D721Med (cell line): ENCODE measurements at regions not wholly inside any gene's neighbourhood (a gene's known extent, or its start where the extent isn't known, plus 50 kb on each side); places are given as distances from the start of the nearest gene placed in this dataset.

Experiments
- DNase-seq: peaks from one replicate; pipeline ENCODE4 v3.0.0; 2011; ENCODE audit warnings: low spot score; ENCODE audit not compliant: insufficient read length
- FAIRE-seq: peaks from 2 replicates; lab custom pipeline; 2011; peaks lifted over from hg19 to GRCh38; lab: Jason Lieb, UNC
- TF ChIP-seq, protein P1 (sequence below): IDR thresholded peaks from 2 replicates; pipeline ENCODE4 v1.5.1; 2012; ENCODE audit warnings: mild to moderate bottlenecking, control low read depth; ENCODE audit not compliant: insufficient read depth; ENCODE audit errors: missing control alignments

DNA sequence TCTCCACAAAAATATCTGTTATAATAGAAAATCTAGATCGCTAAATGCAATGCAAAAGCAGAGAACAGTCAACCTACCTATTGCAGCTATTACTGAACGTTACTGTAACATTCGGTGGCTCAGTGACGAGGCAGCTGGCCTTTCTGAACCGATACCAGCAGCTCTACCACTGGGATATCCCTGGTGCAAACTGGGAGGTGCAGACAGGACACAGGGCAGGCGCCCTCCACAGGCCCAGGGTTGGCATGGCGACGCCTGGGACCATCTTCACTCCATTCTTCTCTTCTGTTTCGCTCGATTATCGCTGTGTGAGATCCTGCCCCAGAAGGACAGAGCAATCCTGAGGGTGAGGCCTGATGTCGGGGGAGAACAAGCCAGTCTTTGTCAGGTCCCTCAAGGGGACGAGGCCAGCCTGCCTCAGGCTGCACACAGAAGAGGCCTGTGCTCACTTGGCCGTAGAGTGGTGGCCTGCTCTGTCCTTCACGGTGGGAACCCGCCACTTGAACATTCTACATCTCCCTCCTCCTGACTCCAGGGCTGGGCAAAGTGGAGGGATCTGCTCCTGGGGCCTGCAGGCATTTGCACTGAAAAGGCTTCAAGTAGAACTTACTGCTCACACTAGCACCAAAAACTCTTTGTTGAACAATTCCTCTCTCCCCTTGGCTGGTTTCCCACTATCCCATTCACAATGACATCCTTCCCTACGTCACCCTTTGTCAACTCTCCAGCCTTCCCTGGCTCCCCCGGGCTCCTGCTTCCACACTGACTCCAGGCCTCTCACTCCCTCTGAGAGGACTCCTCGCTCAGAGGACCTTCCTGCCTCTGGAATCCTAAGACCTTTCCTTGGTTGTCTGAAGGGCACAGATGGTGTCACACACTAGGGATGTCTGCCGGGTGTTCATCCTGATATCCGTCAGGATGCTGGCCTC, 49.7 kb downstream of the CYRIA start:
- no peak for FAIRE-seq
- TF ChIP-seq, protein P1, sequence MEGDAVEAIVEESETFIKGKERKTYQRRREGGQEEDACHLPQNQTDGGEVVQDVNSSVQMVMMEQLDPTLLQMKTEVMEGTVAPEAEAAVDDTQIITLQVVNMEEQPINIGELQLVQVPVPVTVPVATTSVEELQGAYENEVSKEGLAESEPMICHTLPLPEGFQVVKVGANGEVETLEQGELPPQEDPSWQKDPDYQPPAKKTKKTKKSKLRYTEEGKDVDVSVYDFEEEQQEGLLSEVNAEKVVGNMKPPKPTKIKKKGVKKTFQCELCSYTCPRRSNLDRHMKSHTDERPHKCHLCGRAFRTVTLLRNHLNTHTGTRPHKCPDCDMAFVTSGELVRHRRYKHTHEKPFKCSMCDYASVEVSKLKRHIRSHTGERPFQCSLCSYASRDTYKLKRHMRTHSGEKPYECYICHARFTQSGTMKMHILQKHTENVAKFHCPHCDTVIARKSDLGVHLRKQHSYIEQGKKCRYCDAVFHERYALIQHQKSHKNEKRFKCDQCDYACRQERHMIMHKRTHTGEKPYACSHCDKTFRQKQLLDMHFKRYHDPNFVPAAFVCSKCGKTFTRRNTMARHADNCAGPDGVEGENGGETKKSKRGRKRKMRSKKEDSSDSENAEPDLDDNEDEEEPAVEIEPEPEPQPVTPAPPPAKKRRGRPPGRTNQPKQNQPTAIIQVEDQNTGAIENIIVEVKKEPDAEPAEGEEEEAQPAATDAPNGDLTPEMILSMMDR = no peak
- no peak for DNase-seq

DNA sequence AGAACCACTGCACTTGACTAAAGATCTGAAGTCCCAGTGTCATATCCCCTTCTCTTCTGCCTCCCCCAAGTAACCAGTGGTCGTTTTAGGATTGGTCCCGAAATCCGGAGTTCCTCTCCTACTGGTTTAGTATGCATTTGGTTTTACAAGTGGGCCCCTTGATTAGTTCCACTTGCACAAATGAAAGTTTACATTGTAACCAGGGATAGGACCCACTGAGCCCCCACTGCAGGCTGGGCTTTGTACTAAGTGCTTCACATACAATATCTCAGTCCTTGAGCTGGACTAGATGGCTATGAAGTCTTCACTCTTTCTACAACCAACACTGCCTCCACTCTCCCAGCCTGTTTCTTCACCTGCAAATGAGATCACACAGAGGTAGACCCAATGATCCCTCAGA, 50.4 kb downstream of the CYRIA start:
- TF ChIP-seq, protein P1 = no peak
- DNase-seq (no peak), FAIRE-seq (no peak)

DNA sequence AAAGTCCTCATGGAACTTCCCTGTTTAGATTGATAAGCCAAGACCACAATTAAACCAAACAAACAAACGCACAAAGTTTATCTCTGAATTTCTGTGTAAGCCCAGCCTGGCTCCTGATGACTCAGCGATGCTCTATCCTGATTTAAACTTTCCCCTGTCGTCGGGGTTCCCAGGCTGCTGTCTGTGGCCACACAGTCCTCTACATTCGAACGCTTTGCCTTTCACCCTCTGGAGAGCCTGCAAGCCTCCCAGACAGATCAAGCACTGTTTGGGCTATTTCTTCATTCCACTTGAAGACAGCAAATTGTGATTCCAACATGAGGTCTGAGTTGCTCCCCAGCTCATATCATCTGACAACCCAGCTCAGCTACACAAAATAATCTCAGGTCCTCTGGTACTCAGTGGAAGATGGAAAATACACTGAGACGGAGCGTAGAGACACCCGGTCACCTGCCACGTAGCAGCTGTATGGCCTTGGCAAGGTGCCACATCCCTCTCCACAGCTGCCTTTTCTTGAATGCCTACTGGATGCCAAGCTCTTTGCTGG, 51.2 kb downstream of the CYRIA start:
- TF ChIP-seq, protein P1 = no peak
- FAIRE-seq = no peak

DNA sequence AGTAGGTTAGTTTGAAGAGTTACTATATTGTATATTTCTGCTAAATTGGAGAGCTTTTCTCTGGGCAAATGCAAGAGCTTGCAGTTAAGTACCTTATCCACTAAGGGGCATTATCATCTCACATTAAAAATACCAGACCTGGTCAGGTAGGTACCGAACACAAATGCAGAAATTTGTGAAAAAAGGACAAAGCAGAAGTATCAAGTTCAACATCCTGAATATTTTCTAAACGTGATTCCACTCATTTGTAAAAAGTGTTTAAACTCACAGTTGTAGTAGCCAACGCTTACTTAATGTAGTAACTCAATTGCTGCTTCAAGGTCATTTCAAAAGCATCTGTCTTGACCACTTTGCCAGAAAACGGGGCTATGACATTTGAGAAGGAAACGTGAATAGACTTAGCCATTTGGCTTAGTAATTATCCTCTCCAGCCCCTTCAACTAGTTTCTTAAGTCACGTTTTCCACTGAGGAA, 52.1 kb downstream of the CYRIA start:
- FAIRE-seq (peak; percentile 16), DNase-seq (no peak)
- TF ChIP-seq, protein P1 = peak; percentile 48

More for the DNA sequence above, 51.2 kb downstream of the CYRIA start:
- DNase-seq = no peak

DNA sequence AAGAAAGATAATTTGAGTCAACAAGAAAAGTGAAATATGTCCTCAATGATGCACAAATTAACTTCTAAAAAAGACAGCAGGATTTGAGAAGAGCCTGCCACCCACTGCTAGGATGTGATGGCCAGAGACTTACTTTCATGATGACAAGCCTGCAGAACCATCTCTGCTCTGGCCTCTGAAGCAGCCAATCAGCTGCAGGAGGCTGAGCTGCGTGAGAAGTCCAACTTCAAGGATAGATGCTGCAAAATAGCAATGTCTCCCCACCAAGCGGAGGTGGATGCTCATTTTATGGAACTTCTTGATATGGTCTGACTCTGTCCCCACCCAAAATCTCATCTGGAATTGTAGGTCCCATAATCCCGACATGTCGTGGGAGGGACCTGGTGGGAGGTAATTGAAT, 53.1 kb downstream of the CYRIA start:
- no peak for DNase-seq
- no peak for FAIRE-seq
- TF ChIP-seq, protein P1 = no peak

DNA sequence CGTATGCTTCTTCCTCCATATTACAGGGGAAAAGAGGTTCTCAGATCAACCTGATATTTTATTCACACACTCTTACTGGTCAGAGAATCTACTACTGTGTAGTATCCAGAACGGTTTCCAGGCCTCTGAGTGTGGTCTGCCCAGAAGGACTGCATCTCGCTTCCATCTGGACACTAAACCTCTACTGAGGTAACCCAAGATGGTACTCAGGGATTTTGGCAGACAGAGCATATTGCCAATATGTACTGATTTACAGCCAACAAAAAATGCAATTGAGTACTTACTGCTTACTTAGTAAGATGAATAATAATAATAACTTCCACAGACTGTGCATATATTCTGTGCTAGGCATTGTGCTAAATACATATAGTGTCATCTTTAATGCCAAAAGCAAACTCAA, 55.8 kb downstream of the CYRIA start:
- DNase-seq (no peak), FAIRE-seq (no peak)
- TF ChIP-seq, protein P1 = no peak
